Sigmoid colon (tissue), 4 donors: ENCODE measurements at regions not wholly inside any gene's neighbourhood (a gene's known extent, or its start where the extent isn't known, plus 50 kb on each side); places are given as distances from the start of the nearest gene placed in this dataset.

Source experiments
- CTCF ChIP-seq, 4 experiments: fragments of 450-650 bp in 3 of 4; fragments of 200-600 bp in 1 of 4; IDR thresholded peaks; one replicate each; pipeline ENCODE4 v1.5.1; 2016 to 2019; ENCODE audit warnings: antibody characterized with exemption in 4 of 4, mild to moderate bottlenecking in 3 of 4, moderate library complexity in 2 of 4
- EP300 ChIP-seq, 4 donors: sonication (generic); formaldehyde crosslinking; IDR thresholded peaks; one replicate each; pipeline ENCODE4 v1.6.1; 2017; ENCODE audit warnings: antibody characterized with exemption in 4 of 4
- POLR2A ChIP-seq, 2 donors: fragments of 450-650 bp; IDR thresholded peaks; one replicate each; pipeline ENCODE4 v1.6.1; 2016; ENCODE audit warnings: antibody characterized with exemption in 2 of 2, mild to moderate bottlenecking in 2 of 2, moderate library complexity in 2 of 2
- POLR2AphosphoS5 ChIP-seq, 4 donors: sonication (generic); formaldehyde crosslinking; IDR thresholded peaks; one replicate each; pipeline ENCODE4 v1.6.1; 2017; ENCODE audit warnings: antibody characterized with exemption in 4 of 4

- TF ChIP-seq POLR2A (IDR thresholded peaks at IDR 0.05), result no peak
- TF ChIP-seq CTCF (IDR thresholded peaks at IDR 0.05), result no peak
- TF ChIP-seq POLR2AphosphoS5 (IDR thresholded peaks at IDR 0.05), result no peak
- TF ChIP-seq EP300 (IDR thresholded peaks at IDR 0.05), result no peak
Measured at GRCh38 chr5:101393795-101394450, 490.8 kb upstream of the ST8SIA4 start.
